Cardiac muscle cell (in vitro differentiated cells and primary cell): ENCODE measurements at regions not wholly inside any gene's neighbourhood (a gene's known extent, or its start where the extent isn't known, plus 50 kb on each side); places are given as distances from the start of the nearest gene placed in this dataset.

ENCODE experiments used
- DNase-seq, 2 donors: peaks; one replicate each; pipeline versions ENCODE4 v3.0.0 to v3.0.0-alpha.2; 2010 to 2017; ENCODE audit warnings: low read depth in 1 of 2, low spot score in 1 of 2
- H3K27ac ChIP-seq: fragments of 200-600 bp; sonication (generic); 2 replicates; pipeline ENCODE4 v1.5.1; 2016
- H3K27me3 ChIP-seq: fragments of 200-600 bp; sonication (generic); 2 replicates; pipeline ENCODE4 v1.6.0; 2016; ENCODE audit warnings: control low read depth
- H3K36me3 ChIP-seq: fragments of 200-600 bp; sonication (generic); 2 replicates; pipeline ENCODE4 v1.5.1; 2016; ENCODE audit warnings: control low read depth
- H3K4me1 ChIP-seq: fragments of 200-600 bp; sonication (generic); 2 replicates; pipeline ENCODE4 v1.8.1; 2017; ENCODE audit warnings: low read depth, mild to moderate bottlenecking, mixed run types
- H3K4me3 ChIP-seq: fragments of 200-600 bp; sonication (generic); 2 replicates; pipeline ENCODE4 v1.5.1; 2016; ENCODE audit warnings: mild to moderate bottlenecking
- H3K9me3 ChIP-seq: fragments of 200-600 bp; sonication (generic); 2 replicates; pipeline ENCODE4 v1.5.1; 2017; ENCODE audit warnings: low read depth, mild to moderate bottlenecking, control low read depth
- CTCF ChIP-seq: IDR thresholded peaks from 2 replicates; pipeline ENCODE4 v1.5.1; 2012; ENCODE audit warnings: low read depth, mild to moderate bottlenecking, low read length

- peaks cover 7% of the 10 kb centered on the region for H3K4me1 ChIP-seq
- no peaks in the 10 kb centered on the region for H3K27me3 ChIP-seq
- DNase-seq = no peak
- H3K27ac ChIP-seq = no peak overlapping the region
- H3K9me3 ChIP-seq = no peaks in the 10 kb centered on the region
- no peak overlapping the region for H3K4me3 ChIP-seq
- H3K36me3 ChIP-seq = no peaks in the 10 kb centered on the region
- TF ChIP-seq CTCF = no peak
These were observed 362.9 kb upstream of the RBMS3 start for GRCh38 chr3:28917895-28918475.

GRCh38 chr3:28922376-28922775 lies 358.5 kb upstream of the RBMS3 start:
- DNase-seq = no peak
- Histone ChIP-seq H3K9me3 (no peaks in the 10 kb centered on the region), H3K27ac (no peak overlapping the region), H3K4me1 (peaks cover 4% of the 10 kb centered on the region), H3K36me3 (no peaks in the 10 kb centered on the region), H3K27me3 (no peaks in the 10 kb centered on the region), H3K4me3 (no peak overlapping the region)
- TF ChIP-seq CTCF = no peak

- no peak for TF ChIP-seq CTCF
These were observed 356.9 kb upstream of the RBMS3 start for GRCh38 chr3:28923994-28924393.

GRCh38 chr3:28924744-28925360 lies 356.0 kb upstream of the RBMS3 start:
- Histone ChIP-seq H3K9me3 (no peaks in the 10 kb centered on the region), H3K27me3 (no peaks in the 10 kb centered on the region), H3K4me1 (no peaks in the 10 kb centered on the region), H3K27ac (no peak overlapping the region), H3K4me3 (no peak overlapping the region), H3K36me3 (no peaks in the 10 kb centered on the region)
- no peak for DNase-seq
- no peak for TF ChIP-seq CTCF

More at GRCh38 chr3:28923994-28924393, 356.9 kb upstream of the RBMS3 start:
- H3K4me3 ChIP-seq = no peak overlapping the region
- no peaks in the 10 kb centered on the region for H3K36me3 ChIP-seq
- H3K4me1 ChIP-seq = no peaks in the 10 kb centered on the region
- H3K27me3 ChIP-seq = no peaks in the 10 kb centered on the region
- H3K27ac ChIP-seq = no peak overlapping the region
- H3K9me3 ChIP-seq = no peaks in the 10 kb centered on the region
- DNase-seq = no peak

- H3K27ac ChIP-seq = no peak overlapping the region
- H3K4me1 ChIP-seq = no peaks in the 10 kb centered on the region
- no peaks in the 10 kb centered on the region for H3K36me3 ChIP-seq
- H3K4me3 ChIP-seq = no peak overlapping the region
- no peaks in the 10 kb centered on the region for H3K27me3 ChIP-seq
- H3K9me3 ChIP-seq = no peaks in the 10 kb centered on the region
- TF ChIP-seq CTCF = no peak
- DNase-seq = no peak
These were observed 347.5 kb upstream of the RBMS3 start for GRCh38 chr3:28933337-28933736.
